Mesendoderm (in vitro differentiated cells): ENCODE measurements at regions not wholly inside any gene's neighbourhood (a gene's known extent, or its start where the extent isn't known, plus 50 kb on each side); places are given as distances from the start of the nearest gene placed in this dataset.
"Not testable (repeated sequence)": the region's sequence is repeated elsewhere in the genome, so short reads cannot be mapped to it uniquely, and the experiment has no call there.

Source experiments
- DNase-seq: peaks from one replicate; pipeline ENCODE4 v3.0.0; 2013
- H2AK5ac ChIP-seq: 2 replicates; pipeline ENCODE4 v1.6.1; 2013; ENCODE audit warnings: low read length, inconsistent platforms
- H2BK120ac ChIP-seq: 2 replicates; pipeline ENCODE4 v1.6.1; 2013; ENCODE audit warnings: low read depth, mild to moderate bottlenecking, low read length, moderate library complexity, mixed read lengths
- H2BK15ac ChIP-seq: replicated peaks from 2 replicates; pipeline ENCODE4 v1.6.1; 2013; ENCODE audit warnings: low read depth, mild to moderate bottlenecking, moderate library complexity
- H2BK5ac ChIP-seq: 2 replicates; pipeline ENCODE4 v1.6.1; 2013; ENCODE audit warnings: low read length, inconsistent platforms
- H3K18ac ChIP-seq: 2 replicates; pipeline ENCODE4 v1.6.1; 2013; ENCODE audit warnings: mild to moderate bottlenecking, low read length, mixed read lengths
- H3K23ac ChIP-seq: one replicate; pipeline ENCODE4 v1.6.1; 2013; ENCODE audit warnings: low read length
- H3K27ac ChIP-seq: 2 replicates; pipeline ENCODE4 v1.5.1; 2013; ENCODE audit warnings: low read depth, mild to moderate bottlenecking, inconsistent platforms, low read length, moderate library complexity
- H3K27me3 ChIP-seq: 2 replicates; pipeline ENCODE4 v1.6.1; 2013; ENCODE audit warnings: low read length, control low read depth, mild to moderate bottlenecking, inconsistent platforms; ENCODE audit not compliant: insufficient read depth, poor library complexity
- H3K36me3 ChIP-seq: 2 replicates; pipeline ENCODE4 v1.6.1; 2013; ENCODE audit warnings: low read length, inconsistent platforms; ENCODE audit not compliant: control insufficient read depth, insufficient read depth
- H3K4ac ChIP-seq: one replicate; pipeline ENCODE4 v1.6.1; 2013; ENCODE audit warnings: low read depth, mild to moderate bottlenecking, low read length, moderate library complexity
- H3K4me1 ChIP-seq: 2 replicates; pipeline ENCODE4 v1.6.1; 2013; ENCODE audit warnings: low read depth, low read length, inconsistent platforms; ENCODE audit not compliant: control insufficient read depth
- H3K4me2 ChIP-seq: 2 replicates; pipeline ENCODE4 v1.6.1; 2013; ENCODE audit warnings: low read length
- H3K4me3 ChIP-seq: 2 replicates; pipeline ENCODE4 v1.5.1; 2013; ENCODE audit warnings: mild to moderate bottlenecking, low read length
- H3K56ac ChIP-seq: one replicate; pipeline ENCODE4 v1.6.1; 2013; ENCODE audit warnings: low read length
- H3K79me1 ChIP-seq: 2 replicates; pipeline ENCODE4 v1.6.1; 2013; ENCODE audit warnings: low read length, inconsistent platforms
- H3K79me2 ChIP-seq: 2 replicates; pipeline ENCODE4 v1.6.1; 2013; ENCODE audit warnings: mild to moderate bottlenecking, low read length; ENCODE audit not compliant: control insufficient read depth, insufficient read depth
- H3K9ac ChIP-seq: 2 replicates; pipeline ENCODE4 v1.6.1; 2013; ENCODE audit warnings: low read length, inconsistent platforms
- H4K5ac ChIP-seq: one replicate; pipeline ENCODE4 v1.6.1; 2013; ENCODE audit warnings: low read length
- H4K8ac ChIP-seq: one replicate; pipeline ENCODE4 v1.6.1; 2013; ENCODE audit warnings: low read depth, mild to moderate bottlenecking, control low read depth, low read length, moderate library complexity
- WGBS: extraction: QIAGEN DNeasy Blood & Tissue Kit; methylation state at CpG from one replicate; pipeline ENCODE4 v1.1.7; 2013; ENCODE audit warnings: low lambda C conversion rate, missing lambda C conversion rate; ENCODE audit not compliant: insufficient coverage; ENCODE audit errors: extremely low coverage; 5-methylcytosine and 5-hydroxymethylcytosine counted together

GRCh38 chr12:76971216-76971879, 92.5 kb upstream of the CSRP2 start:
- not testable (repeated sequence) for H3K23ac ChIP-seq, H3K79me1 ChIP-seq, H3K27ac ChIP-seq, H2BK15ac ChIP-seq, H3K4me2 ChIP-seq, H3K9ac ChIP-seq, H4K8ac ChIP-seq, H3K4me1 ChIP-seq, H2BK5ac ChIP-seq, H3K36me3 ChIP-seq, H3K4me3 ChIP-seq, H4K5ac ChIP-seq, DNase-seq, H3K56ac ChIP-seq, H3K79me2 ChIP-seq, H2AK5ac ChIP-seq, H3K4ac ChIP-seq, H3K27me3 ChIP-seq, H2BK120ac ChIP-seq, H3K18ac ChIP-seq
- WGBS: no CpG with 5 or more reads among the region's 7 CpGs

GRCh38 chr12:76967181-76967885, 88.5 kb upstream of the CSRP2 start:
- no peak overlapping the region for H2BK15ac ChIP-seq
- no peak overlapping the region for H3K56ac ChIP-seq
- H4K5ac ChIP-seq: no peak overlapping the region
- no peak overlapping the region for H3K4me2 ChIP-seq
- no peaks in the 10 kb centered on the region for H3K79me2 ChIP-seq
- H3K79me1 ChIP-seq: no peaks in the 10 kb centered on the region
- no peaks in the 10 kb centered on the region for H3K27me3 ChIP-seq
- no peak for DNase-seq
- H3K18ac ChIP-seq: no peak overlapping the region
- no peak overlapping the region for H4K8ac ChIP-seq
- H3K4ac ChIP-seq: no peak overlapping the region
- no peak overlapping the region for H2BK120ac ChIP-seq
- H3K23ac ChIP-seq: no peak overlapping the region
- no peaks in the 10 kb centered on the region for H3K4me1 ChIP-seq
- no peak overlapping the region for H3K27ac ChIP-seq
- H3K36me3 ChIP-seq: no peaks in the 10 kb centered on the region
- no peak overlapping the region for H3K4me3 ChIP-seq
- H2BK5ac ChIP-seq: no peak overlapping the region
- whole genome bisulfite sequencing: no CpG with 5 or more reads among the region's 9 CpGs
- no peak overlapping the region for H3K9ac ChIP-seq
- no peak overlapping the region for H2AK5ac ChIP-seq

DNA sequence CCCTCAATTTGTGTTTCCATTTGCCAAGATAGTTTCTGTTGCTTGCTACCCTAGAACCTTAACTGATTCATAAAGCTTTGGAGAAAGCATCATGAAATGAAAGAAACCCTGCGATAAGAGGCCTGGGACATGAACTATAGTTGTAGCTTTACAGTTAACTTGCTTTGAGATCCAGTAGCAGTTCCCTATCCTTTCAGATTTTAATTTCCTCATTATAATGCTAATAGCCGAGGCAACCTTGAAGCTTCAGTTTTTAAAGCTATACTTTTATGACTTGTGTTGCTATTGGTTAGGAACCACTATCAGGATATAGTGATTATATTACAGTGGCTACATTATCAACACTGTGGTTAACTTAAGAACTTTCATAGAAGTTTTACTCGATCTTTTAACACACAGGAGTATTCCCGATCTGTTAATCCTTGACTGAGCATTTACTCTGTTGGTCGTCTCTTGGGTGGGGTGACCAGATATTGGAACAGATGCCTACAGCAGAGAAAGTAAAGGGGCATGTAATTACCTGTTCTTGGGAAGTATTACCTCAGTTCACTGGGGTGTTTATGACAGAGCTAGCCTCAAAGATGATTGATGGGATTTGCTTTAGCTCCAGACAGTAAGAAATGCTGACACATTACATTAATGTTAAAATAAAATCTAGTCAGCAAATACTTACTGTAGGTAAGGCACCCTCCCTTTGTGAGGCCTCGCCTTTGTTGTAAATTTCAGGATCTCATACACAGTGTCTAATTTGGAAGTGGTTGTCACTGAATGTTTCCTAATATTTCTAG, 86.2 kb upstream of the CSRP2 start:
- H2BK15ac ChIP-seq: no peak overlapping the region
- no peak overlapping the region for H3K4me3 ChIP-seq
- no peak overlapping the region for H3K27ac ChIP-seq
- DNase-seq: no peak
- H3K27me3 ChIP-seq: no peaks in the 10 kb centered on the region
- no peaks in the 10 kb centered on the region for H3K4me1 ChIP-seq
- no peak overlapping the region for H3K9ac ChIP-seq
- no peak overlapping the region for H2BK5ac ChIP-seq
- no peak overlapping the region for H3K4me2 ChIP-seq
- no peaks in the 10 kb centered on the region for H3K79me1 ChIP-seq
- H3K23ac ChIP-seq: no peak overlapping the region
- no peak overlapping the region for H4K5ac ChIP-seq
- no peak overlapping the region for H2BK120ac ChIP-seq
- H3K18ac ChIP-seq: no peak overlapping the region
- no peak overlapping the region for H2AK5ac ChIP-seq
- no CpG with 5 or more reads among the region's 6 CpGs for WGBS
- no peak overlapping the region for H3K4ac ChIP-seq
- H3K79me2 ChIP-seq: no peaks in the 10 kb centered on the region
- no peak overlapping the region for H4K8ac ChIP-seq
- H3K36me3 ChIP-seq: no peaks in the 10 kb centered on the region
- H3K56ac ChIP-seq: no peak overlapping the region

GRCh38 chr12:76962099-76962498, 83.3 kb upstream of the CSRP2 start:
- Histone ChIP-seq H3K27me3 (no peaks in the 10 kb centered on the region), H3K56ac (no peak overlapping the region), H4K8ac (no peak overlapping the region), H3K27ac (no peak overlapping the region), H3K79me2 (no peaks in the 10 kb centered on the region), H3K9ac (no peak overlapping the region), H3K4me2 (no peak overlapping the region), H2BK5ac (no peak overlapping the region), H3K4me1 (no peaks in the 10 kb centered on the region), H3K36me3 (no peaks in the 10 kb centered on the region), H3K23ac (no peak overlapping the region), H3K79me1 (no peaks in the 10 kb centered on the region), H2BK15ac (no peak overlapping the region), H3K4ac (no peak overlapping the region), H4K5ac (no peak overlapping the region), H3K18ac (no peak overlapping the region), H2AK5ac (no peak overlapping the region), H3K4me3 (no peak overlapping the region), H2BK120ac (no peak overlapping the region)
- no peak for DNase-seq
- WGBS: no CpG with 5 or more reads among the region's 3 CpGs

- H3K27me3 ChIP-seq: no peaks in the 10 kb centered on the region
These were observed 78.5 kb upstream of the CSRP2 start for GRCh38 chr12:76957301-76957700.

More at GRCh38 chr12:76957301-76957700, 78.5 kb upstream of the CSRP2 start:
- H3K4me3 ChIP-seq: no peak overlapping the region
- DNase-seq: no peak
- no peaks in the 10 kb centered on the region for H3K79me1 ChIP-seq
- H3K36me3 ChIP-seq: no peaks in the 10 kb centered on the region
- H3K56ac ChIP-seq: no peak overlapping the region
- no peaks in the 10 kb centered on the region for H3K79me2 ChIP-seq
- no peak overlapping the region for H2AK5ac ChIP-seq
- no peak overlapping the region for H3K27ac ChIP-seq
- no peak overlapping the region for H4K8ac ChIP-seq
- H2BK120ac ChIP-seq: no peak overlapping the region
- H3K4me2 ChIP-seq: no peak overlapping the region
- H3K4ac ChIP-seq: no peak overlapping the region
- no peak overlapping the region for H2BK15ac ChIP-seq
- H2BK5ac ChIP-seq: no peak overlapping the region
- H3K9ac ChIP-seq: no peak overlapping the region
- H3K4me1 ChIP-seq: no peaks in the 10 kb centered on the region
- H3K23ac ChIP-seq: no peak overlapping the region
- no peak overlapping the region for H4K5ac ChIP-seq
- no peak overlapping the region for H3K18ac ChIP-seq
